ENCODE measurements at regions not wholly inside any gene's neighbourhood (a gene's known extent, or its start where the extent isn't known, plus 50 kb on each side); places are given as distances from the start of the nearest gene placed in this dataset.

DNA sequence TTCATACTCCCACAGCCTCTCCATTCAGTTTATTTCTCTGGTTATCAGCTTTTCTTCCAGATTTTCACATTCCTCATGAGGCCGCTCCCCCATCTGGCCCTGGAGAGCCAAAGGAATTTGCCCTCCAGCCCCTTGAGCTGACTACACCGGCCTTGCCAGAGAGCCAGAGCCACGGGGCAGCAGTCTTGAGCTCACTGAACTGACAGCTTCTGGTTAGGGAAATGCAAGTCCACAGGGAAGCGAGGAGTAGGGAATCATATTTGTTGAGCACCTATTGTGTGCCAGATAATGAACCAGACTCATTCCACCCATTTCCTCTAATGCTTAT, 102.4 kb downstream of the ABCC12 start:
- TF ChIP-seq CTCF (optimal IDR thresholded peaks at IDR 0.05 in 1 of 3, IDR thresholded peaks at IDR 0.05 in 1 of 3, conservative IDR thresholded peaks at IDR 0.05 in 1 of 3; ENCODE audit: extremely low read depth in 1 of 3, insufficient read depth in 2 of 3, low read length in 3 of 3) = no peak
- no peak for TF ChIP-seq EZH2 (IDR thresholded peaks at IDR 0.05; ENCODE audit: low read length)
